ENCODE measurements at regions not wholly inside any gene's neighbourhood (a gene's known extent, or its start where the extent isn't known, plus 50 kb on each side); places are given as distances from the start of the nearest gene placed in this dataset.
"Not testable (repeated sequence)": the region's sequence is repeated elsewhere in the genome, so short reads cannot be mapped to it uniquely, and the experiment has no call there.

DNA sequence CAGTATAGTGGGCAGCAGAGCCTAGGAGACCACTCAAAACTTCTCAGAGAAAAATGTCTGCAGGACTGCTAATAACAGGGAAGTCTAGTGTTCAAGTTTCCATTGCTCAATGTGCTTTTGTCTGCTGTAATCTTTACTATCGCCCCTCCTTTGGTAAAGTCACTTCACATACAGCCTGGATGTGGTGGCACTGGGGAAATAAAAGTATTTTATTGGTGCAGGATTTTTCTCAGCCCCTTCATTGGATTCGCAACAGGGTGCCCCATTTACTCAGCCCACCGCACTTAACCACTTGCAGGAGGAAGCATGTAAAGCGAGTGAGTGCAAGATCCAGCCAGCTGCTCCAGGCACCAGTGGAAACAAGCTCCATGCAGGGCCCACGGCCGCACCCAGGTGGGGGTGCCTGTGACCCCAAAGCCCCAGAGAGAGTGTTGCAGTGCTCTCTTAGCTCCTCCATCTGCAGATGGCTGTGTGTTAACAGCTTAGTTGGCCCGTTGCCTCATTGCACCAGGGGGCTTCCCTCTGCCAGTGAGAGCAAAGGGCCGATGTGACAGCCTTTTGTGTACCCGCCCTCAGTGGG lies 163.5 kb upstream of the TMEM72 start:
- DNase-seq: no peak

DNA sequence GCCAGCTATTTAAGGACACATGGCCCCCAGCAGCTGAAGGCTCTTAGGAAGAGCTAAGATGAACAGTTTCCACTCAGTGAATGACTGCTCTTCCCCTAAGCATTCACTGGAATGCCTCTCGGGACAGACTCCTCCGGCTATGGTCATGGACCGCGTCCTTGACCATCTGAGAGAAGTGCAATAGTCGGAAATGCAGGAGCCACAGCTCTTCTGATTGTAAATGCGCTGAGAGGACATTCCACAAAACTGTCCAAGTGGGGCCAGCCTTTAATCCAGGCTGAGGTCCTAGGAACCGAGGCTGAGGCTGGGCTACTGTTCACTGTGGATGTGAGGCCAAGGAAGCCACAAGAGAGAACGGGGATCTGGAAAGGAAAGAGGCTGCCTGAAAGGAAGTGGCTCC lies 162.0 kb upstream of the TMEM72 start:
- DNase-seq: no peak

DNA sequence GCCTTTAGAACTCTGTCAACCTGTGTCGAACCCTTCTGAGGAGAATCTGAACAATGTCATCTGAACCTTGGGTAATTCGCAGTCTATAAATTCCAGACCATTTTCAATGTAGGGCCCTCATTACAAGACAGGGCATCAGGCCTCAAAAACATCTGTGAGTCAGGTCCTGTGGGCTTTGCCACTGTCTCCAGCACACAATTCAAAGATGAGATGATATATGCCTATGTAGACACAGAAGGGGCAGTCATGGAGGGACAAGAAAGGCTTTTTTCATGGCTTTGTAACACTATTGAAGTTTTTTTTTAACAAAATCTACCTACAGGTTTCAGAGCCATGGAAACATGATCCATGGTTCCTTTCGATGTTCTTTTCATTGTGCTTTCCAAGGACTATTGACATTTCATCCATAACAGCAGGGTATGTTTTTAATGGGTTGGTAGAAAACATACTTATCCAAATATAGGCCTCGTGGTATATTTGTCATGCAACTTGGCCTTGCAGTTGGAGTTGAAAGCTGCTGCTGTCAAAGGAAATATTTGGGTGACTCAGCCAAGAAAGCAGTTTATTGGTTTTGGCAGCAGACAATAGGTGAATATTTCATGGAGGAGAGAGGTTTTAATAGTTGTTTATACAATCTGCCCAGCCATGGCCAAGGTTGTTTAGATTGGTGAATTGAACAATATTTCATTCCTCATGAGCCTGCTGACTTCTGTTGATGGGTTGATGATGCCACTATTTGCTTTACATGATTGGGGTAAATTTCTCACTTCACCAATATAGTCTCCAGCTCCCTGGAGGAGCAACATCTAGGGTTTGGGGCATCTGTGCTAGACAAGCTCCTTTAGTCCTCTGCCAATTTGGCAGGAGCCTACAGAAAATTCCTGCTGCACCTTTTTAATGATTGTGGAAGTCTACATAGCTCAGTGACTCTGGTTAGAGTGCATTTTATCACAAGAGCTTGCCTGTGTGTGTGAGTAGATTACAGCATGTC lies 158.4 kb upstream of the TMEM72 start:
- DNase-seq: no peak

DNA sequence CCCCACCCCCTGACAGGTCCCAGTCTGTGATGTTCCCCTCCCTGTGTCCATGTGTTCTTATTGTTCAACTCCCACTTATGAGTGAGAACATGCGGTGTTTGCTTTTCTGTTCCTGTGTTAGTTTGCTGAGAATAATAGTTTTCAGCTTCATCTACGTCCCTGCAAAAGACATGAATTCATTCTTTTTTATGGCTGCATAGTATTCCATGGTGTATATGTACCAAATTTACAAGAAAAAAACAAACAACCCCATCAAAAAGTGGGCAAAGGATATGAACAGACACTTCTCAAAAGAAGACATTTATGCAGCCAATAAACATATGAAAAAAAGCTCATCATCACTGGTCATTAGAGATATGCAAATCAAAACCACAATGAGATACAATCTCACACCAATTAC lies 156.8 kb upstream of the TMEM72 start:
- DNase-seq: not testable (repeated sequence)

DNA sequence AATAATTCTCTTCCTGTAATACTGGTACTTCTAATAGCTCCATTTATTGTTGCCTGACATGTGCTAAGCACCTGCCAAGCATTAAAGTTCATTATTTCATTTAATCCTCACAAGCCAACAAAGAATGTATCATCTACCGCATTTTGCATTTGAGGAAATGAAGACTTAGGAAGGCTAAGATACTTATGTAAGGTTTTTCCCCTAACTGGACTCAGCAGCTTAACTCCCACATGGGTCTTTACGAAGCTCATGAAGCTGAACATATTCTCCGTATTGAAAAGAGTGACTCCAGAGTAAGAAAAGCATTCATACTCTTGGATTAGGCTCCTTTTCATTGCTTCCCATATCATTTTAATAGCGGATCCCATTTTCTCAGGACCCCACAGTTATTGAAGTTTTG lies 155.7 kb upstream of the TMEM72 start:
- DNase-seq: no peak

DNA sequence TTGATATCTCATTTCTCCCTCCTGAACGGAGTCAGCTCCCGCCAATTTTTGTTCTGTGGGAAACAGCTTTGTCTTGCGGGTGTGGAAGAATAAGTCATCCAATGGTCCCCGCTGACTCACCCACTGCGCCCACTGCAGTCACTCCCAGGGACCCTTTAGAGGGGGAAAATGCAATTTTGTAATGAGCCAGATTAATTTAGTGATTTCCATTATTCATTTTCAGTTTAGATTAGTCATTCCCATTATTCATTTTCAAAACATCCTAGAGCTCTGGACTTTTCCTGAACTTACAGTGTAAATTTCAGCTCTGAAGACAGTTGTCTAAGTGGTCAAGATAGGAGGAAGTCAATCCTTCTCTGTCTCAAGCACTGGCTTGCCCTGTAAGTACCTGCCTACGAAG lies 154.9 kb upstream of the TMEM72 start:
- DNase-seq: no peak

DNA sequence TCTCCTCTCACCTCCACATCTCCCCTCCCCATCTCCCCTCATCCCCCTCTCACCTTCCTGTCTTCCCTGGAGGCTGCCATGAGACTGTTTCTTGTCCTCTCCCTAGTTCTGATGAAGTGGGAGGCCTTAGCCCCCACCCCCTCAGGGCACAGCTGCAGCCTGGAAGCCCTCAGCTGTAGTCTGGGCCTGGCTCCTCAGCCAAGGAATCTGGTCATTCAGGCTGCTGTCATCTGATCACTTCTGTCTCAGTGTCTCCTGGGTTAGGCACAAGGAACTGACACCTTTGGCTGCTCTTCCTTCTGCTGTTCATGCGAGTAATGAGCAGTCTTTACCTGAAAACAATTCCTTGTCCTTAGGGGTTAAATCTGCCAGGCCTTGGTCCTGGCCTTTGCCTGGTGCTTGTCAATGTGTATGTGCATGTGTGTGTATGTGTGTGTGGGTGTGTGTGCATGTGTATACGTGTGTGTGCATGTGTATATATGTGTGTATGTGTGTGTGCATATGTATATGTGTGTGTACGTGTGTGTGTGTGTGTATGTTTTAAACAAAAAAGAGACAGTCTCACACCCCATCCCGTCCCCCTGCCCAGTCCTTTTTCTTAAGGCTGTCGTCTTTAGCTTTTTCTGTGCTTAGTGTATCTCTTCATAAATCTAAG lies 153.5 kb upstream of the TMEM72 start:
- no peak for DNase-seq

DNA sequence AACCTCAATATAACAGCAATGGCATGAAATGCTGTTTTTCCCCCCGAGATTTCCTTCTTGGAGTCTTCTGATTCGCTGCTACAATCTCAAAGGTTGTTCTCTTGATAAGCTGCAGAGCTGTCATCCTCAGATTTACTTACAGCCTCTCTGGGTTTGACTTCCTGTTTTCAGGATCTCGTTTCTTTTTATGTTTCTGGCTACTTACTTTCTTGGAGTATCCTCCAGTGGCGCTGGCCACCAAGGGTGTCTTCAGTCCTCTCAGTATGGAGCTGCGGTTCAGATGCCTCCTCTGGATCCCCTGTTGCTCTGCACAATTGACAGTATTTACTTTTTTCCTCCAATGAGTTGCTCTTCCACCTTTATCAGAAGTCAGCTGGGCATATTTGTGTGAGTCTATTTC lies 152.0 kb upstream of the TMEM72 start:
- no peak for DNase-seq

DNA sequence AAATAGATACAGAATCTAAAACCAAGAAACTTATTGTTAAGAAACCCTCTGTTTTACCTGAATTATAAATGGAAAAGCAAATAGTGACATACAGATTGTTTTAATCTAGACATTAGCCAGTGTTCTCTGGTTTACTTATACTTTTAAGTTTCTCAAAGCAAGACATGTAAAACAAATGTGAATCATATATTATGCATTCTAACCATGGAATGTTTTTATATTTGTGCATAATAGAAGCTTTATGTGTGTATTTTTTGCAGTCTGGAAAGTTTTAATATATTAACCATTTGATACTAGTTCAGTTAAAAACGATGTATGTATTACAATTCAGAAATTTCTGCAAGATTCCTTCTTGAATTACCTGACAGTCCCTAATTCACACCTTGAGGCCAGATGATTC lies 150.6 kb upstream of the TMEM72 start:
- DNase-seq: no peak

DNA sequence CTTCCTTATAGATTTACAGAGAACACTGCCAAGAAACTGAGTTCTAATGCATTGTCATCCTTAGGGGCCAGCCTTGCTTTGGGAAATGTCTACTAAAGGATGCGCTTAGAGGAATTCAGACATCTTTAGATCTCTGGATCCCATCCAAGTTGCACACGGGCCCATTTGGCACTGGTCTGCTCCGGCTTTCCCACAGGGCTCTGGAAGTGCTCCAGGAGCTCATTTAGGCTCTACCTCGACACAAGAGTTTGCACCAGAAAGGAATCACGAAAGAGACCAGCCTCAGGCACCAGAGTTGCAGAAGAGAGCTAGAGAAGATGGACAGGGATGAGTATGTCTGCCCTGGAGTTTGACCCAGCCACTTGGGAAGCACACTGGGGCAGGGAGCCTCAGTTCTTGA lies 150.1 kb upstream of the TMEM72 start:
- DNase-seq: no peak

DNA sequence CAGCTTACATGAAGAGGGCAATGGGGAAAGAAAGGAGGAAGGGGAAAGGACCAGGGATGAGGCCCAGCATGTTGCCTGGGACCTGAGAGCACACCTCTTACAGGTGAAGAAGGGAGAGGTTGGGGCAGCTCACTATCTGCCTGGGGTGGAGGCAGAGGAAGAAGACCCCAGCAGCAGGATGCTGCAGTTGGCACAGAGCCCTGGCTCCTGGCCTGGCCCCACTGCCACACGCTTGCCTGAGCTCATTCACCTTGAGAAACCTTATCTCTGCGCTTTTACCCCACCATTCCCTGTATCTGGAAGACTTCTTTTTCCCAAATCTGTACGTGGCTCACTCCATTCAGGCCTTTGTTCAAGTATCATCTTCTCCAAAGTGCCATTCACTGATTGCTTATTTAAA lies 147.8 kb upstream of the TMEM72 start:
- no peak for DNase-seq

DNA sequence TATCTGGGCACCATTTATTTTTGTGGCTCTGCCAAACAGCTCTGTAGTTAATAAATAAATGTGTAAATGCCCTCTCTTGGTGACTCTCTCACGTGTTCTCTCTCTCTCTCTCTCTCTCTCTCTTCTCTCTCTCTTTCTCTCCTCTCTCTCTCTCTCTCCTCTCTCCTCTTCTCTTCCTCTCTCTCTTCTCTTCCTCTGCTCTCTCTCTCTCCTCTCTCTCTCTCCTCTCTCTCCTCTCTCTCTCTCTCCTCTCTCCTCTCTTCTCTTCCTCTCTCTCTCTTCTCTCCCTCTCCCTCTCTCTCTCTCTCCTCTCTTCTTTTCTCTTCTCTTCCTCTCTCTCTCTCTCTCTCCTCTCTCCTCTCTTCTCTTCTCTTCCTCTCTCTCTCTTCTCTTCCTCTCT lies 145.8 kb upstream of the TMEM72 start:
- DNase-seq: no peak

DNA sequence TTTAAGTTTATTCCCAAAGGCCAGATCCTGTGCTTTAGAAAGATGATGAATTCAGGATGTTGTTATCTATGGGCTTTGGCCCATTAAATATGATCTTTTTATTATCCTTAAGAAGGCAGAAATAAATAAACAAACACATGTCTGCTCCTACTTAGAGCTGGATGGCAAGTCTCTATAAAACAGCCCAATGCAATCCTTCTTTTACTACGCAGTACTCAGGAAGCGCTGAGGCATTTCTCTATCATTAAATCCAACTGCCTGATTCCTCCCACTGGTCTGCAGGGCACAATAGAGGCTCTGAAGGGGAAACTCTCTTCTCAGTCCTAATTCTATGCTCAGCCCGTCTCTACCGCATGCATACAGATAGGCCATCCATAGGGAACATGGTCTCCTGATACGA lies 144.5 kb upstream of the TMEM72 start:
- no peak for DNase-seq

DNA sequence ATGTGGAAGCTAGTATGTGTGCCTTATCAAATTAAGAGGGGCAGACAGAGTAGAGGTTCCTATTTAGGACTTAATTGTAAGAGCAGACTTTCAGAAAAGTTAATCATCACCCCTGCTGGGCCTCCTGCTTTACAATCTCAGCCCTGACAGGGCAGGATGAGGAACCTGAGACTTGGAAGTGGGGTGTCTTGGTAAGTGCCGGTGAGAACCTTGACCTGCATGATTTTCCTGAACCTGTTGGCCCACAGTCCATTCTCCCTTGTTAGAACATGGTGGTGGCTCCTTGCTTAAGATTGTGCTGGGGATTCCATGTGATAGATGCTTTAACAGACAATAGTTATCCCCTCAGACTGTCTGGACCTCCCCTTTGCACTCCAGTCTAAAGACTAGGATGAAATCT lies 141.7 kb upstream of the TMEM72 start:
- DNase-seq: no peak

DNA sequence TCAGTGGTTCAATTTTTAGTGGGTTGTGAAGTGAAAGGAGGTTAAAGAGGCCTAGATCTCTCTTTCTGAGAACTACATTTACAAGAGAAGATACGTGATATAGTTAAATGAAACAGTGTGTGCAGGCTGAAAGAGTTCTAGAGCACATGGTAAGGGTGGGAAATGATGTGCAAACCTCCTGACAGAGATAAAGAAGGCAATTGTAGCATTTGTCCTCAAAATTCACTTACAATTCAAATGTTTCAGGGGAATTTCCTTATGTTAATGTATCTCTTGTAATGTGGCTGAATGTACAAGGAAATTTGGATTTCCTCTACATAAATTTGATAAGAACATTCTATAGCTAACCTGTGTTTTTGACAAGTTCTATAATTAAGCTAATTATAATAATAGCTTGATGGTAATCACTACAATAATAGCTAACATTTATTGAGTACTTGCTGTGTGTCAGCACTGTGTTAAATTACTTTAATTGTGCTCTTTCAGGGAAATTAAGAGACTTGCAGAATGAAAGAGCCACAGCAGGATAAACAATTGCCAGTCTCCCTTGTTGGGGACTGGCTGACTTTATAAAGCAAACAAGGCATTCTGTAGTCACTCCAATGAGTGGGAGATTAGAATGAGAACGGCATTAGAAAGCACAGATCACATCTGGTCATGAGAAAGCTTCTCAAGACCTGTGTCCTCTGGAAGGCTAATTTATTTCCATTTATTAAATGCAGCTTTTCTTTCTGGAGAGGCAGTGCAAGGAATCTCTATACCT lies 139.7 kb upstream of the TMEM72 start:
- DNase-seq: no peak

DNA sequence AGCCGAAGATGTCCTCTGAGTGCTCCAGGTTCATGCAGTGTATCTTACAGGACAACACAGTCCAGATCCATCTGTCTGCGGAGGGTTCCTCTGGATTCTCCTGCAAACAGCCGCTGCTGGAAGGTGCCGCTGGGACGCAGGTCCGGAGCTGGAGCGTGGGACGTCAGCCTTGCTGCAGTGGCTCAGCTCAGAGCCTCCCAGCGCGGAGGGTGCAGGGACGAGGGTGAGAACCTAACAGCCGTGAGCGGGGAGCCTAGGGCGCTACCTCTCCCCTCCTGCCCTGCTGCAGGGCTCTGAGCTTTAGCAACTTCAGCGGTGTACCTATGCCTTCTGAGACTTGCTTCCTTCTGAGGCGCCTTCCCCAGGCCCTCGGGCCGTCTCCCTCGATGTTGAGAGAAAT lies 137.6 kb upstream of the TMEM72 start:
- no peak for DNase-seq

DNA sequence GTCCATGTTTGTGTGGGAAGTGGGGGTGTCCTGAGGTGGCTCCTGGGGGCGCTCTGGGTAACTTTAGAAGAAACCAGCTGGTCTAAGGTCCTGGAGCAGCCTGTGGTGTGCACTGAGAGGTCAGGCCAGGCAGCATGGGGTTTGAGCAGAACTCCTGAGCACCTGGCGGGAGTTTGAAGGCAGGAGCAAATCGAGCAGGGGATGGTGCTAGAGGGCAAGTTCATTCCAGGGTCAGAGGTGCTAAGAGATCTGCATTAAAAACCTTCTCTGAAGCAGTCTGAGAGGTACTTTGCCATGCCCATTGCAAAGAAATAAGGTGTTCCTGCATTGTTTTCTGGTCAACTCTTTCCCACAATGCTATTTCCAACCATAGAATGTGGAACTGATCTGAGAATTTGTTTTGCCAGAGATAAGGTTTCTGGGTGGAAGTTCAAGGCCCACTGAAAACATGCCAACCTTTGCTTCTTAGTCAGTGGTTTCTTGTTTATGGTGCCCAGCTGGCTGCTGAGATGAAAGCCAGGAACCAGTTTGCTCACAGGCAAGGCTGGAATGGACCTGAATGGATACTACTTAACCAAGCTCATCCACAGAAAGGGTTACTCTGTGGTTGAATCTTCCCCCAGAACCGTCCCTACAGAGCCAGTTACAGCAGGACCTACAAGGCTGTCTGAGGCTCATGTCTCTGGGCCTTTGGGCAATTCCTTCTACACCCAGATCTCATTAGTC lies 136.3 kb upstream of the TMEM72 start:
- no peak for DNase-seq

DNA sequence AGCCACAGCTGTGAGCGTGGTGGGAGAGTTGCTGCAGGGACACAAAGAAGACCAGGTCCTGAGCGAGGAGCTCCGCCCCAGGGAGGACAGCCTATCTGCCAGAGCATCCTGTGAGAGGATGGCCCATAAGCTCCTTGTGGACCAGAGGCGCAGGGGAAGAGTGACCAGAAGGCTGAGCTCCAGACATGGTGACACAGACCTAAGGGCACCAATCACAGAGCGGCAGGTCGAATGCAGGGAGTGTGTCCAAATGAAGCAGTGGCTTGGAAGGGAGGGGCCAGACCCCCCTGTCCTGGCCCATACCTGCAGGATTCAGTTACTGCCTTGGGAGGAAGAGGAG lies 135.8 kb upstream of the TMEM72 start:
- no peak for DNase-seq

DNA sequence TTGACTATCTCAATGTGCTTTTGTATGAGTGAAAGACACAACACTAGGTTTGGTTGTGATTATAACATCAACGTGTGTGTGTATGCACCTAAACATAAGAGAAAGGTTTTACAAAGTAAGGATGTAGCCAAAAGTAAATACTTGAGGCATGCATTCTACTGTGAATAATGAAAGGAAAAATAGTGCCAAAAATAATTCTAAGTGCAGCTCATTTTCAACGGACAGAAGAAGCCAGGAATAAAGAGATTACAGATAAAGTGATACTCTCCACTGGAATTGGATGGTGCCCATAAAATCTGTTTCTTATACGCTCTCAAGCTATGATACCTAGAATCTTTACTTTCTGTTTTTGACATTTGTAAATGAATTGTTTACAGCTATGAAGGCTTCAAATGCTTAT lies 135.0 kb upstream of the TMEM72 start:
- DNase-seq: no peak

DNA sequence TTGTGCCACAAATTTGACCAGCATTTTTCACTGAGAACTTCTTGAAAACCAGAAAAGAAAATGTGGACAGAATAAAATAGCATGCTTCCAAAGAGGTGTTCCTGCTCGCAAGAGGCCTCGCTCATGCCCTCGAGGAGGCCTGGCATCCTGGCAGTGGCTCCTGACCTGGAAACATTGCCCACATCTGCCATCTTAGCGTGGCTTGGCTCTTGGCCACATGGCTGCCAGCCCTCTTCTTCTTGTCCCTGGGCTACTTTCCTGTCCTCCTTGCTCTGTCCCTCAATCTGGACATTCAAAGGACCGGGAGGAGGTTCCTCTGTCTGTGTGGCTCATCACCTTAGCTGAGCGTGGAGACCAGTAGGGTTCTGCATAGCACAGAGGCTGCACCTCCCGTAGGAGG lies 131.6 kb upstream of the TMEM72 start:
- DNase-seq: no peak

DNA sequence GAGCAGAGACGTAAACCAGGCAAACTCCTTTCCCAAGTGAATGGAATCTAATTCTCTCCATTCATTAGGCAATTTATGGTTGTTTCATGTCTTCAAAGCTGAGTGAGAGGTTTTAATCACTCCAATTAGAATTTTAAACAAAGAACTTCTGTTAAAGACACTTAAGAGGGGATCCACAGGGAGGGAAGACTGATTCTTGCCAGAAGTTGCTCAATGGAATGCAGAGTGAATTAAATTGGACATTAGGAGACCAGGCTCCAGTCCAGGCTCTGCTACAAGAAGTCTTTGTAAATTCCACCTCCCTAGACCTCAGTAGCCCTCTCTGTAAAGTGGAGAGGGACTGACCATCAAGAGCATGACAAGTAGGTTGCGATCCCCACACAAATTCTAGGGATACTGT lies 130.7 kb upstream of the TMEM72 start:
- no peak for DNase-seq

DNA sequence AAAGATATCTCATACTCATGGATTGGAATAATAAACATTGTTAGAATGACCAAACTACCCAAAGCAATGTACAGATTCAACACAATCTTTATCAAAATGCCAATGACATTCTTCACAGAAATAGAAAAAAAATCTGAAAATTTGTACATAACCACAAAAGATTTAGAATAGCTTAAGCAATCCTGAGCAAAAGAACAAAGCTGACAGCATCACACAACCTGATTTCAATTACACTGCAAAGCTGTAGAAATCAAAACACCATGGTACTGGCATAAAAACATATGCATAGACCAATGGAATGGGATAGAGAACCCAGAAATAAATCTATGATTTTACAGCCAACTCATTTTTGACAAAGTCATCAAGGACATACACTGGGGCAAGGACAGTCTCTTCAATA lies 130.0 kb upstream of the TMEM72 start:
- no peak for DNase-seq

Data from T-helper 9 cell (primary cell).